Panc1 (cell line): ENCODE measurements at regions not wholly inside any gene's neighbourhood (a gene's known extent, or its start where the extent isn't known, plus 50 kb on each side); places are given as distances from the start of the nearest gene placed in this dataset.

Source experiments
- POLR2AphosphoS5 ChIP-seq: IDR thresholded peaks from 2 replicates; pipeline ENCODE4 v1.6.1; 2012; ENCODE audit warnings: mild to moderate bottlenecking, low read depth, low read length, moderate library complexity
- SIN3A ChIP-seq: IDR thresholded peaks from 2 replicates; pipeline ENCODE4 v1.6.1; 2012; ENCODE audit warnings: low read depth, mild to moderate bottlenecking, low read length, moderate library complexity, borderline replicate concordance; ENCODE audit not compliant: insufficient read depth
- TCF7L2 ChIP-seq: IDR thresholded peaks from 2 replicates; pipeline ENCODE4 v1.6.1; 2011; ENCODE audit warnings: mild to moderate bottlenecking, low read depth, low read length, inconsistent platforms
- TF ChIP-seq, protein P1 (sequence below): fragments of 450-650 bp; IDR thresholded peaks from 2 replicates; pipeline ENCODE4 v1.5.1; 2017; ENCODE audit warnings: mild to moderate bottlenecking
- TF ChIP-seq, protein P2 (sequence below), 2 experiments: IDR thresholded peaks; 2 replicates each; pipeline ENCODE4 v1.6.1; 2011 to 2012; ENCODE audit warnings: low read depth in 2 of 2, control low read depth in 1 of 2, low read length in 1 of 2, mild to moderate bottlenecking in 1 of 2, moderate library complexity in 1 of 2; ENCODE audit not compliant: insufficient read depth in 1 of 2

GRCh38 chr2:40564184-40564583 lies 112.3 kb upstream of the SLC8A1 start:
- TF ChIP-seq, protein P1, sequence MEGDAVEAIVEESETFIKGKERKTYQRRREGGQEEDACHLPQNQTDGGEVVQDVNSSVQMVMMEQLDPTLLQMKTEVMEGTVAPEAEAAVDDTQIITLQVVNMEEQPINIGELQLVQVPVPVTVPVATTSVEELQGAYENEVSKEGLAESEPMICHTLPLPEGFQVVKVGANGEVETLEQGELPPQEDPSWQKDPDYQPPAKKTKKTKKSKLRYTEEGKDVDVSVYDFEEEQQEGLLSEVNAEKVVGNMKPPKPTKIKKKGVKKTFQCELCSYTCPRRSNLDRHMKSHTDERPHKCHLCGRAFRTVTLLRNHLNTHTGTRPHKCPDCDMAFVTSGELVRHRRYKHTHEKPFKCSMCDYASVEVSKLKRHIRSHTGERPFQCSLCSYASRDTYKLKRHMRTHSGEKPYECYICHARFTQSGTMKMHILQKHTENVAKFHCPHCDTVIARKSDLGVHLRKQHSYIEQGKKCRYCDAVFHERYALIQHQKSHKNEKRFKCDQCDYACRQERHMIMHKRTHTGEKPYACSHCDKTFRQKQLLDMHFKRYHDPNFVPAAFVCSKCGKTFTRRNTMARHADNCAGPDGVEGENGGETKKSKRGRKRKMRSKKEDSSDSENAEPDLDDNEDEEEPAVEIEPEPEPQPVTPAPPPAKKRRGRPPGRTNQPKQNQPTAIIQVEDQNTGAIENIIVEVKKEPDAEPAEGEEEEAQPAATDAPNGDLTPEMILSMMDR: no peak
- no peak for TF ChIP-seq POLR2AphosphoS5
- TF ChIP-seq, protein P2, sequence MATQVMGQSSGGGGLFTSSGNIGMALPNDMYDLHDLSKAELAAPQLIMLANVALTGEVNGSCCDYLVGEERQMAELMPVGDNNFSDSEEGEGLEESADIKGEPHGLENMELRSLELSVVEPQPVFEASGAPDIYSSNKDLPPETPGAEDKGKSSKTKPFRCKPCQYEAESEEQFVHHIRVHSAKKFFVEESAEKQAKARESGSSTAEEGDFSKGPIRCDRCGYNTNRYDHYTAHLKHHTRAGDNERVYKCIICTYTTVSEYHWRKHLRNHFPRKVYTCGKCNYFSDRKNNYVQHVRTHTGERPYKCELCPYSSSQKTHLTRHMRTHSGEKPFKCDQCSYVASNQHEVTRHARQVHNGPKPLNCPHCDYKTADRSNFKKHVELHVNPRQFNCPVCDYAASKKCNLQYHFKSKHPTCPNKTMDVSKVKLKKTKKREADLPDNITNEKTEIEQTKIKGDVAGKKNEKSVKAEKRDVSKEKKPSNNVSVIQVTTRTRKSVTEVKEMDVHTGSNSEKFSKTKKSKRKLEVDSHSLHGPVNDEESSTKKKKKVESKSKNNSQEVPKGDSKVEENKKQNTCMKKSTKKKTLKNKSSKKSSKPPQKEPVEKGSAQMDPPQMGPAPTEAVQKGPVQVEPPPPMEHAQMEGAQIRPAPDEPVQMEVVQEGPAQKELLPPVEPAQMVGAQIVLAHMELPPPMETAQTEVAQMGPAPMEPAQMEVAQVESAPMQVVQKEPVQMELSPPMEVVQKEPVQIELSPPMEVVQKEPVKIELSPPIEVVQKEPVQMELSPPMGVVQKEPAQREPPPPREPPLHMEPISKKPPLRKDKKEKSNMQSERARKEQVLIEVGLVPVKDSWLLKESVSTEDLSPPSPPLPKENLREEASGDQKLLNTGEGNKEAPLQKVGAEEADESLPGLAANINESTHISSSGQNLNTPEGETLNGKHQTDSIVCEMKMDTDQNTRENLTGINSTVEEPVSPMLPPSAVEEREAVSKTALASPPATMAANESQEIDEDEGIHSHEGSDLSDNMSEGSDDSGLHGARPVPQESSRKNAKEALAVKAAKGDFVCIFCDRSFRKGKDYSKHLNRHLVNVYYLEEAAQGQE (IDR thresholded peaks at IDR 0.05; ENCODE audit: insufficient read depth in 1 of 2, low read depth in 2 of 2, low read length in 1 of 2): no peak
- no peak for TF ChIP-seq SIN3A
- no peak for TF ChIP-seq TCF7L2
